ENCODE measurements at regions not wholly inside any gene's neighbourhood (a gene's known extent, or its start where the extent isn't known, plus 50 kb on each side); places are given as distances from the start of the nearest gene placed in this dataset.

- Mint-ChIP-seq H3K36me3 (ENCODE audit: low read depth) (no peaks in the 10 kb centered on the region), H3K4me1 (ENCODE audit: low read depth) (no peaks in the 10 kb centered on the region), H3K27ac (ENCODE audit: unreplicated experiment) (no peak overlapping the region), H3K27me3 (ENCODE audit: low read depth) (no peaks in the 10 kb centered on the region), H3K4me3 (ENCODE audit: unreplicated experiment) (no peak overlapping the region), H3K9me3 (ENCODE audit: low read depth) (peaks cover 4% of the 10 kb centered on the region)
- DNase-seq (ENCODE audit: low spot score): no peak
- TF ChIP-seq CTCF (IDR thresholded peaks at IDR 0.05): no peak
Observed at GRCh38 chr18:76142611-76143010, 352.4 kb downstream of the ZNF516 start.

GRCh38 chr18:76139844-76140243, 355.2 kb downstream of the ZNF516 start:
- no peak for DNase-seq (ENCODE audit: low spot score)
- Mint-ChIP-seq H3K4me1 (ENCODE audit: low read depth) (no peaks in the 10 kb centered on the region), H3K27ac (ENCODE audit: unreplicated experiment) (no peak overlapping the region), H3K36me3 (ENCODE audit: low read depth) (no peaks in the 10 kb centered on the region), H3K4me3 (ENCODE audit: unreplicated experiment) (no peak overlapping the region), H3K27me3 (ENCODE audit: low read depth) (no peaks in the 10 kb centered on the region), H3K9me3 (ENCODE audit: low read depth) (peaks cover 12% of the 10 kb centered on the region)
- no peak for TF ChIP-seq CTCF (IDR thresholded peaks at IDR 0.05)

- no peak for TF ChIP-seq CTCF (IDR thresholded peaks at IDR 0.05)
- H3K4me3 Mint-ChIP-seq (ENCODE audit: unreplicated experiment): no peak overlapping the region
Observed at GRCh38 chr18:76137216-76137615, 357.8 kb downstream of the ZNF516 start.

GRCh38 chr18:76136701-76137100, 358.3 kb downstream of the ZNF516 start:
- H3K4me3 Mint-ChIP-seq (ENCODE audit: unreplicated experiment): no peak overlapping the region
- DNase-seq (ENCODE audit: low spot score): no peak

More at GRCh38 chr18:76137216-76137615, 357.8 kb downstream of the ZNF516 start:
- no peaks in the 10 kb centered on the region for H3K36me3 Mint-ChIP-seq (ENCODE audit: low read depth)
- H3K27me3 Mint-ChIP-seq (ENCODE audit: low read depth): no peaks in the 10 kb centered on the region
- no peak for DNase-seq (ENCODE audit: low spot score)
- H3K4me1 Mint-ChIP-seq (ENCODE audit: low read depth): no peaks in the 10 kb centered on the region
- peaks cover 18% of the 10 kb centered on the region for H3K9me3 Mint-ChIP-seq (ENCODE audit: low read depth)
- H3K27ac Mint-ChIP-seq (ENCODE audit: unreplicated experiment): no peak overlapping the region

GRCh38 chr18:76134628-76135027, 360.4 kb downstream of the ZNF516 start:
- Mint-ChIP-seq H3K9me3 (ENCODE audit: low read depth) (peaks cover 25% of the 10 kb centered on the region), H3K27me3 (ENCODE audit: low read depth) (no peaks in the 10 kb centered on the region), H3K36me3 (ENCODE audit: low read depth) (peaks cover 2% of the 10 kb centered on the region), H3K4me1 (ENCODE audit: low read depth) (no peaks in the 10 kb centered on the region), H3K27ac (ENCODE audit: unreplicated experiment) (no peak overlapping the region), H3K4me3 (ENCODE audit: unreplicated experiment) (no peak overlapping the region)
- no peak for TF ChIP-seq CTCF (IDR thresholded peaks at IDR 0.05)
- no peak for DNase-seq (ENCODE audit: low spot score)

More at GRCh38 chr18:76136701-76137100, 358.3 kb downstream of the ZNF516 start:
- no peak overlapping the region for H3K27ac Mint-ChIP-seq (ENCODE audit: unreplicated experiment)
- no peaks in the 10 kb centered on the region for H3K4me1 Mint-ChIP-seq (ENCODE audit: low read depth)
- H3K27me3 Mint-ChIP-seq (ENCODE audit: low read depth): no peaks in the 10 kb centered on the region
- H3K9me3 Mint-ChIP-seq (ENCODE audit: low read depth): peaks cover 19% of the 10 kb centered on the region
- H3K36me3 Mint-ChIP-seq (ENCODE audit: low read depth): no peaks in the 10 kb centered on the region
- no peak for TF ChIP-seq CTCF (IDR thresholded peaks at IDR 0.05)
